DMS53 treated with DMSO at 0.1 percent for 48 hours (cell line): ENCODE measurements at regions not wholly inside any gene's neighbourhood (a gene's known extent, or its start where the extent isn't known, plus 50 kb on each side); places are given as distances from the start of the nearest gene placed in this dataset.
"Not testable (repeated sequence)": the region's sequence is repeated elsewhere in the genome, so short reads cannot be mapped to it uniquely, and the experiment has no call there.

Experiments used
- DNase-seq: peaks from one replicate; lab custom pipeline; 2025; ENCODE audit not compliant: unreplicated experiment; lab: John Stamatoyannopoulos, UW

DNA sequence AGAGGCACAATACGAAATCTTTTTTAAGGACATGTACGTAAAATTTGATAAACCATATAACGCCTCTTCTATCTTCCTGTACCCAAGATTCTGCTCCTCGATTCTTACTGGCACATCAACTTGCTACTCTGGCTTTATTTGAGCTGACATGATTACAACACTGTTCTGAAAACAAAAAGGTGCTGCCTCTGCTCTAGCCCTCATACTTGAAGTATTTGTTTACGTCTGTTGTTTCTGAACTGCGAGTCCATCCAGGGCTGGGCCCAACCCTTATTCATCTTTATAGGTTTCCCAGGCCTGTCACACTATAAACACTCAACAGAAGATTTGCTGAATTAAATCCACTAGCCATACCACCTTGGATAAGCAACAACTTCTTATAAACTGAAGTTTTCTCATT, 96.2 kb upstream of the SVIL start:
- DNase-seq = no peak

DNA sequence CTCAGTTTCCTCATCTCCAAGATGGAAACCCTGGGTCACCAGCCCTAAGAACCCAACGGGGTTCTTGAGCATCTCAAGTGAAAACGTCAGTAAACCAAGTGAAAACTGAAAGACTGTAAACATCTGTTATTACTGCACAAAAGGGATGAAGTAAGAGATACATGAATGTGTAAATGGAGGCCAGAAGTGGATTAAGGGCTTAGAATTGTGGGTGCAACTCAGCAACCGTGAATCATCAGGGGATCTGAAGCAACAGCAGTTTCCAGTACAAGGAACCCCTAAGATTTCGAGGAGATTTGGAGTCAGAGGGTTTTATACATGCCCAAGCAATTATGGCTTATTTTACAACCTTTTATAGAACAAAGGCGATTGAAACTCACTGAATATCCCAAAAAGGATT, 95.7 kb upstream of the SVIL start:
- no peak for DNase-seq

DNA sequence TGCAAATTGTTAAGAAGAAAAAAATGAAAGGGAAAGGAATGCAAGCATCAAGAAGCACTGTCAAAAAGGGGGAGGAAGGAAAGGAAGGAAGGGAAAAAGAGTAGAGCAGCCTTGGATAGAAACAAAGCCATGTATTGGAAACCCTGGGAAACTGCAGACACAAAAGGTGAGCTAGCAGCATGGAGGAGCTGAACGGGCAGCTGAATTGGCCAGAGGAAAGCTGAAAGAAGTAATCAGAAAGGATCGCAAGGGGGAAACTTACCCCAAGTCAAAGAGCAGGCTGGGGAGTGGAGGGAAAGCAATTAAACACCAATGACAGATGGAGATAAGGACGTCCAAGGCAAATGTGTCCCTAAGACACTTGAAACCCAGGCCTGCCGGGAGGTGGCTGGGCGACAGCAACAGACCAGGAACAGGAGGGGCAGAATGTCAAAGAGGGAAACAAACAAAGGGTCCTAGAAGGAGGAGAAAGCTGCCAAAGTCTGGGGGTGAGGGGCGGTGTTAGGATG, 93.8 kb upstream of the SVIL start:
- DNase-seq = no peak

DNA sequence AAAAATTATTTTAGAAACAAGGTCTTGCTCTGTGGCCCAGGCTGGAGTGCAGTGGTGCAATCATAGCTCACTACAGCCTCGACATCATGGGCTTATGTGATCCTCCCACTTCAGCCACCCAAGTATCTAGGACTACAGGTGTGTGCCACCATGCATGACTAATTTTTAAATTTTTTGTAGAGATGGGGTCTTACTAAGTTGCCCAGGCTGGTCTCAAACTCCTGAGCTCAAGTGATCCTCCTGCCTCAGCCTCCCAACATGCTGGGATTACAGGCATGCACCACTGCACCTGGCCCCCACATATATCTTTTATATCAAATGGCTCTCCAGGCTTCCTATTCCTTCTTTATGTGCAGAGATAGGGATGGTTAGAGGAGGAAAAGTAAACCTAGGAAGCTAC, 91.2 kb upstream of the SVIL start:
- not testable (repeated sequence) for DNase-seq

DNA sequence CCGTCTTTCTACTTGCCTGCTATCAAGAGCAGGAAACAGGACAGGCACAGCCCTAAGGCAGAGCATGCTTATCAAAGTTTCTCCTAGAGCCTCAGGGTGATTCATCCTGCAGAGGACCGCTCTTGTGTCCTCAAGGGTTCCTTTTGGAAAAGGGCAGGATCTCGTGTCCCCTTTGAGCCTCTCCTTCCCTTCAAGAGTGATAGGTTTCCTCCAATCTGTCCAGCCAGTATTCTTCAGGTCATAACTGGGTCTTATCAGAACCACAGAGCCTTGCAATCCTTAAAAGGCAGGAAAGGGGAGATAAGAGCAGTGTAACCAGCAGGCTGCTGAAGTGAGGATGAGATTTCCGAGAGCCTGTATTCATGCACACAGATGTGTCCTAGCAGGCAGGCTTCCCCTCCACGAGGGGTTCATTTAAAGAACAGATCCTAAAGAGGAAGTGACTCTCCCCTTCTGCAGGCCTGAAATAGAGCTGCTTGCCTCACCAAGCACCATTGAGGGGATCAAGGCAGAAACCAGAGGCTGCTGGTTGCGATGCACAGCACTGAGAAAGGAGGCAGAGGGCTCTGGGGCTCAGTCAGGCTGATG, 90.5 kb upstream of the SVIL start:
- no peak for DNase-seq

DNA sequence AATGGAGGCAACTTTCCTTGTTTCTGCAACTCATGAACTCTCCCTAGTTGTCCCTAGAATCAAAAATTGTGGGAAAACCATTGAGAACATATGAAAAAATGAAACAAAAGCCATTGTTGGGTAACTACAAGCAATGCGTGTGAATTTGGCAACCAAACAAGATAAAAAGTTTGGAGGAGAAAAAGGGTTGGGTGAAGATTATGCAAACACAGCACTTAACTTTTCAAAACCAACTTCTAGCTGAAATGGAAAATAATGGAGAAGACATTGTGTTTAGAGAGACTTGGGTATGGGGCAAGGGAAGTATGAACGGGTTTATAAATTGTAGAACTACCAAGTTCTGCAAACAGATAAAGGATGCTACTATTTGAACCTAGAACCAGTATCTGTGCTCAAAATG, 89.0 kb upstream of the SVIL start:
- no peak for DNase-seq

DNA sequence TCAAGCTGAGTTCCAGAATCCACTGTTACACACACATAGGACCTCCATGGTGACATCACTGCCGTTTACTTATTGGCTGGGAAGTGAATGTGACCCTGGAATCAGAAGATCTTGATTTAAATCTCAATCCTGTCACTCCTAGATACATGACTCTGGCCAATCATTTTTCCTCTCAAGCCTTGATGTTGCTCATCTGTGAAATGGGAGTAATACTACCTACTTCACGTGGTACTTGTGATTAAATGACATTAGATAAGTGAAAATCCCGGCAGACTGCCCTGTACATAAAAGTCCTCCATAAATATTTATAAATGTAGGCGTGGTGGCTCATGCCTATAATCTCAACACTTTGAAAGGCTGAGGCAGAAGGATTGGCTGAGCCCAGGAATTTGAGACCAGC, 88.0 kb upstream of the SVIL start:
- DNase-seq = no peak

DNA sequence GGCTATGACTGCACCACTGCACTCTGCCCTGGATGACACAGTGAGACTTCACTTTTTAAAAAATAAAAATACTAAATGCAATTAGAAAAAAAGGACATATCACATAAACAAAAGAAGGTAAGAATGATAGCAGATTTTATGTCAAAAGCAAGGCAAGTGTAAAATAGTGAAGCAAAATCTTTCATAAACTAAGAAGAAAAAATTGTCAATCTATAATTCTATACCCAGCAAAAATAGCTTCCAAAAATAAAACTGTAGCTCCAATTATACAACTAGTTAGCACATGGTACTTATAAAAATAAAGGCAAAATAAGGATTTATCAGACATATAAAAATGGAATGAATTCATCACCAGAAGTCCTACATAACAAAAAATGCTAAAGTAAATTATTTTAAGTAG, 85.4 kb upstream of the SVIL start:
- DNase-seq = no peak

DNA sequence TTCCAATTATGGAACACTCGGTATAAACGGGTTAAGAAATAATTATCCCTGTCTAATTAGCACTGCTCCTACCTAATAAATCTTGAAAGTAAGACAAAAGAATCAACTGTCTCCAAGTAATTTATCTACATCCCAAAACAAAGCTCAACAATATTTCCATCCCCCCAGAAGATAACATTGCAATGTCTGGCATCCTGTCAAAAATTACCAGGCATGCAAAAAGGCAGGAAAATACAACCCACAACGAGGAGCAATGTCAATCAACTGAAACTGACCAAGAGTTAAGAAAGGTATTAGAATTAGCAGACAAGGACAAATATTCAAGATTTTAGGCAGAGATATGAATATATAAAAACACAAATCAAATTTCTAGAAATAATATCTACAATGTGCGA, 84.5 kb upstream of the SVIL start:
- DNase-seq = no peak

DNA sequence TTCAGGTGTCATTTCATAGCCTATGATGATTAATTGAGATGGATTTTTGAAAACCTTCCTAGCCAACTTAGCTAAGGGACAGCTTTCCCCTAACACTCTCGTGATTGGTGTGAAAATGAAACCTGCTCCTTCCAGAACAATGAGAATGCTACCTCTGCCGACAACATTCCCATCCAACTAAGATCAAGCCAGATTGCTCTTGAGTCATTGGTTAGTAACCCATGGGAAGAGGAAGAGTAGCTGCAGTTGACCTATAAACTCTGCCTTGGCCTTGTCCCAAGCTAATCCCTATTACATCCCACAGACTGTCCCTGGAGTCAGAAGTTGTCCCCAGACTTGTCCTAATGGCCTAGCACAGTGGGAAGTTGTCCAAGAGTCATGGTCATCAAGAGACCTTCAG, 80.5 kb upstream of the SVIL start:
- no peak for DNase-seq

DNA sequence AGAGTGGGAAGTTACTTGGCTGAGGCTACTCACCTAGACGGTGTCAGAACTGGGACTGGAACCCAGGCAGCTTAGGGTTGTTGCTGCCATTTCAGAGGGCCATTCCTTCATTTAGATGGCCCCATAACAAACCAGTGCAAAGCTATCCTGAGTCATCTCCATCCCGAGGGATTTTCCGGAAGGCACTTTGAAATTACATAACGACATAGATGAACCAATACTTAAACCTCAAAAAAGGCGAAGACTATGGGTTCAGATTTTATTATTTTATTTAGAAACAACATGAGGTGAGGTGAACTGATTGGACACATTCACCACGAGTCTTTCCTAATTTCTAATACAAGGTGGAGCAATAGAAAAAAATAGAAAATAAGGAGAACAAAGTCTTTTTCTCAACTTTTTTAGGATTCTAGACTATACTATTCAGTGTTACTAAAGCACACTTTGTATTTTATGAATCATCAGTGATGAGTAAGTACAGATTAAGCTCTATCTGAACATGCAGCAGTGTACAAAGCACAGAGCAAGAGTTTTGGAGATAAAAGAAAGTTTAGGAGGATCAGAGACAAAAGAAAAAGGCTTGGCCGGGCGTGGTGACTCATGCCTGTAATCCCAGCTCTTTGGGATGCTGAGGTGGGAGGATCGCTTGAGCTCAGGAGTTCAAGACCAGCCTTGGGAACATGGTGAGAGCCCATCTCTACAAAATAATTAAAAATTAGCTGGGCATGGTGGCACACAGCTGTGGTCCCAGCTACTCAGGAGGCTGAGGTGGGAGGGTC, 79.5 kb upstream of the SVIL start:
- DNase-seq = no peak

DNA sequence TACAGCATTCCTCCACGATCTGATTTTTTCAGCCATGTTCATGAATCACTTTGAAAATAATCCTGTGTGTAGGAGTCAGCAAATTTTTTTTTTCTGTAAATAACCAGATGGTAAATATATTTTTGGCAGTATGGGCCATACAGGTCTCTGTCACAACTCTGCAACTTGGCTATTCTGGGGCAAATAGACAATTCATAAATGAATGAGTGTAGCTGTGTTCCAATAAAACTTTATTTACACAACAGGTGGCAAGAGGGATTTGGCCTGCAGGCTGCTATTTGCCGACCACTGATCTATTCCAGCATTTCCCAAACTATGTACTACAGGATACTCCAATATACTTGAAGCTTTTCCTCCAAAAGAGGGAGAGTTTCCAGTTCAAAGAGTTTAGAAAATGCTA, 78.7 kb upstream of the SVIL start:
- no peak for DNase-seq

DNA sequence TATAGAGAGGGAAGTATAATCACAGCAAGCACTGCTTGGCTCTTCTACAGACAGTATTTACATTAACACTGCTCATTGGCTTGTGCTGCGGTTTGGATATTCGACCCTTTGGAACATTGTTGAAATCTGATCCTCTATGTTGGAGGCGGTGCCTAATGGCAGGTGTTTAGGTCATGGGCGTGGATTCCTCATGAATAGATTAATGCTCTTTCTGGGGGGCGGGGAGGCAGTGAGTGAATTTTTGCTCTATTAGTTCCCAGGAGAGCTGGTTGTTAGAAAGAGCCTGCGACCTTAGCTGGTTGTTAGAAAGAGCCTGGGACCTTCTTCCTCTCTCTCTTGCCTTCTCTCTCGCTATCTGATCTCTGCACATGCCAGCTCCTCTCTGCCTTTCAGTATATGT, 77.3 kb upstream of the SVIL start:
- DNase-seq = peak; percentile 89

DNA sequence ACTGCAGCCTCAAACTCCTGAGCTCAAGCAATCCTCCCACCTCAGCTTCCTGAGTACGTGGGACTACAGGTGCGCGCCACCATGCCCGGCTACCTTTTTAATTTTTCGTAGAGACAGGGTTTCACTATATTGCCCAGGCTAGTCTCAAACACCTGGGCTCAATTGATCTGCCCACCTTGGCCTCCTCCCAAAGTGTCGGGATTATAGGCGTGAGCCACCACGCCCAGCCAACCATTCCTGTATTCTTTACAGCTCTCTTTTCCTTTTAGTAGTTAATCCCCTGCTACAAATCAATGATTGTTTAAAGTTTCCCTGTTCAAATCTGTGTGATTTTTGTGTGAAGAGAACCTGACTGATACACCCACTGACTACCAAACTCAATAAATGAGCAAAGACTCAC, 75.4 kb upstream of the SVIL start:
- DNase-seq = no peak

DNA sequence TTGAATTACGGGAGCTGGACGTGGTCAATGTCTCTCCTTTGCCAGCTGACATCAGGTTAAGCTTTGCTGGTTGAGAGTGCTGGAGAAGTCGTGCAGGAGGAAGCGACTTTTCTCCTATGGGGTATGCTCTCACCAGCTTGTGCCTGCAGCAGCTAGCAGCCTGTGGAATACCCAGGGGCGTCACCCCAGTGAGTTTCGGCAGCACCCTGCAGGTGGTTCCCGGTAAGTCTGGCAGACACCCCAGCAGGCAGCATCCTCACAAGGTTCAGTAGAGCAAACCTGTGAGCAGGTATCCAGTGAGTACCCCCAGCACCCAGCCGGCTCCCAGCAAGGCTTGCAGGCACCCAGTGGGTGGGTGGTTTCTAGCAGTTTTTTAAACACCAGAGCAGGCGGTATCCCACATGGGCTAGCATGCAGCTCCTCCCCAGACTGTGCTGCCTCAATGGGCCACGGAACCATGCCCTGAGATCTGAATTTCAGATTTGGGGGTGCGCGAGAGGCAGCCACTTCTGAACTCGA, 74.8 kb upstream of the SVIL start:
- DNase-seq = no peak

DNA sequence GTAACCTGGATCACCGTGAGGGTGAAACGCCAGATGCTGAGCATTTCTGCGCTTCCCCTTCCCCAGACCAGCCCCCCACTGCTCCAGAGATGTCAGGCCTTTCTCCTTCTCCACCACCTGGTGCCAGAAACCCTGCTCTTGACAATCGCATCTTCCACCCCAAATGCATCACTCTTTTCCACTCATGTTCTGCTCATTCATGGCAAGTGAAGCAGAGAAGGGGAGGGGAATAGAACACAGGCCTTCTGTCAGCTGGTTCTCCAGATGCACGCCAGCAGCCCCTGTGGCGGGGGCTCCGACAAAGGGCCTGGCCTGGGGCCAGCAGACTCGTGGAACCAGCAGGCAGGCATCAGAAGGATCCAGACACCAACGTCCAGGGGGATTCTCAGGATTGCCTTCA, 68.5 kb upstream of the SVIL start:
- no peak for DNase-seq

DNA sequence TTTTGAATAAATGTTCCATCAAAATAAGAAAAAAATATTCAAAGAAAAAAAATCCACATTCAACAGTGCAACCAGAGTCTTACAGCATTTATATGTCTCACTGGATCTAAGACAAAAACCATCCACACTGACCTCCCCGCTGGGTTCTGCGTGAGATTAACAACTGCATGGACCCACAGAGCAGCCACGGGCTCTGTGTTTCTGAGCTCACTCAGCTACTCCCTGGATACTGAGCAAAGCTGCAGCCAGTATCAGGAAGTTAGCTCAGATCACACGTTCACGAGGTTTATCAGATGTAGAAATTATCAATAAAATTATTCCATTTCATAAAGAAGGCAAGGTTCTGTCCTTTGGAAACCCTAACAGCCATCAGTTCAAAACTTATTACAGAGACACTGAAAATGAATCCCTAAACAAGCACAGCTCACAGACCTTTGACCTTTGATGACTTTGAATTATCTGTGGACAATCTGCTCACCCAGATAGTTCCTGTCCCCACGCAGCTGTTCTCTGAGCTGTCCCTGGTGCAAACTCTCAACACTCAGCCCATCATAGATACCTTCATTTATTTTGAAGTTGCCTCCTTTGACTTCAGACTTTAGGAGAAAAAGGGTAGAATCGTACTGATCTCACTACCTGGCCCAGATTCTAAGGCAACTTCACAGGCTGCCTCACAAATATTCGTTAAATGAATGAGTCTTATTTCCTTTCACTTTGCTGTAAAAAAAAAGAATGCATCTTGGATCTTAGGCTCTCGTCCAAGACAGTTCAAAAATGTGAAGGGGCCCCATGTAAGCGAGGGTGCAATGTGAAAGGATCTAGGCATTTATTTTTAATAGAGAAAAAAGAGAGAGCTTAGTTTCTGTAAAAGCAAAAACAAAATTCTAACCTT, 67.7 kb upstream of the SVIL start:
- no peak for DNase-seq

DNA sequence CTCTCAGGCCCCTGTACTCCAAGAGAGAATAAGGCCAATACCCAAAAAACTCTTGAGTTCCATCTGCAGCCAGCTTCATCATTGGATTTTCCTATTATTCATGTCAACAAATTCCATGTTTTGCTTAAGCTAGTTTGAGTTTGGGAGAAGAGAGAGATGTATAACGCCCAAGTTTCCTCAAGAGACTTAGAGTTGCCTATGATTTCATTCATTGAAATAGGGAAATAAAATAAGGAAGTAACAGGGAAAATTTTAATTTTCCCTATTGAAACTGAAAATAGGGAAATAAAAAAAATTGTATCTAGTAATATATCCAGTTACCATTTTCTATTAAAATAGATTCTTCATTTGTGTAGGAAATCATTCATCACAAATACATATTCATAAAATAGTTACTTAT, 66.5 kb upstream of the SVIL start:
- DNase-seq = no peak

DNA sequence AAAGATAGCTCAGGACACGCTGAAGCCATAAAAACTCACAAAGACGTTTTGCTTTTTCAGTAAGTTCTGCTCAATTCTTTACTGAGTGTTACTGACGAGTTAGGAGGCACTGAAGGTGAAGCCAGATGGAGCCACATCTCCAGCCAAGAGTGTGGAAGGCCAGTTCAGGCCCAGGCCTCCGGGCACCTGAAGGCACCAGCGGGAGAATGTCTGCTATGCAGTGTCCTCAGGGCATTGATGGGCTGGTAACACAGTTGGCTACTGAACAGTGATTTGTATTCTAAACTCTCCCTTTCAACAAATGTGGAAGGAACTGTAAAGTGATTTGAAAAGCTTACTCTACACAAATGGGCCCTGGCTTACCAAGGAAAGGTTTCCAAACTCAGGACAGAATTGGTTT, 64.8 kb upstream of the SVIL start:
- no peak for DNase-seq

DNA sequence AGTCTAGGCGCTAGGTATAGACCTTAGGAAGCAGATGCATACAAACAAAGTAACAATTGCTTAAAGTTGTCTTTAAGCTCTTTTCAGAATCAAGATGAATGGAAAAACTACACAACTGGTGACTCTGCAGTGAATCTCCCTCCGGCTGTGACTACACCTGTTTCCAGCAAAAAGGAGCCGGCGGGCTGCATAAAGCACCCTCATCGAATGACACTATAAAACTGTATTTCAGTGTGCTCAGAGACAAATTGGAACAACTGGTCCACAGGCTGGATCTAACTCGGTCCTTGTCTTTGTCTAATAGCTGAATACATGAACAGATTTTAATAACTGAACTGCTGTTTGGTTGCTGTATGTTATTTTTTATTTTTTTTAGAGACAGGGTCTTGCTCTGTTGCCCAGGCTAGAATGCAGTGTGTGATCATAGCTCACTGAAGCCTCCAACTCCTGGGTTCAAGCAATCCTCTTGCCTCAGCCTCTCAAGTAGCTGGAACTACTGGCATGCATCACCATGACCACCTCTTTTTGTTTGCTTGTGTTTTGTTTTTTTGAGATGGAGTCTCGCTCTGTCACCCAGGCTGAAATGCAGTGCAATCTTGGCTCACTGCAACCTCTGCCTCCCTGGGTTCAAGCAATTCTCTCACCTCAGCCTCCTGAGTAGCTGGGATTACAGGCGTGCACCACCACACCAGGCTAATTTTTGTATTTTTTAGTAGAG, 64.2 kb upstream of the SVIL start:
- DNase-seq = no peak

DNA sequence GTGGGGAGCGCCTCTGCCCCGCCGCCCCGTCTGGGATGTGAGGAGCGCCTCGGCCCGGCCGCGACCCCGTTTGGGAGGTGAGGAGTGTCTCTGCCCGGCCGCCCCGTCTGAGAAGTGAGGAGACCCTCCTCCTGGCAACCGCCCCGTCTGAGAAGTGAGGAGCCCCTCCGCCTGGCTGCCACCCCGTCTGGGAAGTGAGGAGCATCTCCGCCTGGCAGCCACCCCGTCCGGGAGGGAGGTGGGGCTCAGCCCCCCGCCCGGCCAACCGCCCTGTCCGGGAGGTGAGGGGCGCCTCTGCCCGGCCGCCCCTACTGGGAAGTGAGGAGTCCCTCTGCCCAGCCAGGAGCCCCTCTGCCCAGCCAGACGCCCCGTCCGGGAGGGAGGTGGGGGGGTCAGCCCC, 61.8 kb upstream of the SVIL start:
- not testable (repeated sequence) for DNase-seq
